ENCODE measurements at regions not wholly inside any gene's neighbourhood (a gene's known extent, or its start where the extent isn't known, plus 50 kb on each side); places are given as distances from the start of the nearest gene placed in this dataset.

GRCh38 chr21:34305605-34306604 is 57.9 kb upstream of the KCNE2 start:
- Histone ChIP-seq H3K4me1 (ENCODE audit: control insufficient read depth in 2 of 2, insufficient read depth in 2 of 2, low read length in 1 of 2) (peaks cover 4 to 6% of the 10 kb centered on the region in 2 donors), H3K4me3 (ENCODE audit: low read depth in 1 of 2, low read length in 2 of 2) (no peak overlapping the region), H3K36me3 (ENCODE audit: control insufficient read depth in 2 of 2, insufficient read depth in 2 of 2, low read length in 1 of 2) (no peaks in the 10 kb centered on the region), H3K27me3 (ENCODE audit: control insufficient read depth in 1 of 2, insufficient read depth in 2 of 2, low read length in 2 of 2) (no peaks in the 10 kb centered on the region), H3K9me3 (ENCODE audit: control insufficient read depth in 2 of 2, insufficient read depth in 1 of 2, low read depth in 1 of 2, low read length in 1 of 2) (peaks cover 0 to 2% of the 10 kb centered on the region in 2 donors), H3K27ac (ENCODE audit: low read depth in 2 of 2, low read length in 1 of 2) (no peak overlapping the region)
- 74 to 77% methylated on average over 14 of the region's 14 CpGs for WGBS, 2 donors

GRCh38 chr21:34307991-34308532 is 55.7 kb upstream of the KCNE2 start:
- no peaks in the 10 kb centered on the region for H3K27me3 ChIP-seq (ENCODE audit: control insufficient read depth in 1 of 2, insufficient read depth in 2 of 2, low read length in 2 of 2)
- H3K9me3 ChIP-seq (ENCODE audit: control insufficient read depth in 2 of 2, insufficient read depth in 1 of 2, low read depth in 1 of 2, low read length in 1 of 2), result no peaks in the 10 kb centered on the region
- peaks cover 4 to 6% of the 10 kb centered on the region in 2 donors for H3K4me1 ChIP-seq (ENCODE audit: control insufficient read depth in 2 of 2, insufficient read depth in 2 of 2, low read length in 1 of 2)
- peak overlapping the region; percentile 46 to 87 for H3K27ac ChIP-seq (ENCODE audit: low read depth in 2 of 2, low read length in 1 of 2)
- no peak overlapping the region for H3K4me3 ChIP-seq (ENCODE audit: low read depth in 1 of 2, low read length in 2 of 2)
- 69 to 72% methylated on average over 5 of the region's 5 CpGs for WGBS, 2 donors
- no peaks in the 10 kb centered on the region for H3K36me3 ChIP-seq (ENCODE audit: control insufficient read depth in 2 of 2, insufficient read depth in 2 of 2, low read length in 1 of 2)

GRCh38 chr21:34311561-34312330 is 52.1 kb upstream of the KCNE2 start:
- no peak overlapping the region for H3K4me3 ChIP-seq (ENCODE audit: low read depth in 1 of 2, low read length in 2 of 2)
- H3K9me3 ChIP-seq (ENCODE audit: control insufficient read depth in 2 of 2, insufficient read depth in 1 of 2, low read depth in 1 of 2, low read length in 1 of 2), result no peaks in the 10 kb centered on the region
- WGBS, 2 donors, result 86 to 87% methylated on average over 12 of the region's 12 CpGs
- H3K27me3 ChIP-seq (ENCODE audit: control insufficient read depth in 1 of 2, insufficient read depth in 2 of 2, low read length in 2 of 2), result no peaks in the 10 kb centered on the region
- H3K36me3 ChIP-seq (ENCODE audit: control insufficient read depth in 2 of 2, insufficient read depth in 2 of 2, low read length in 1 of 2), result no peaks in the 10 kb centered on the region
- H3K27ac ChIP-seq (ENCODE audit: low read depth in 2 of 2, low read length in 1 of 2), result no peak overlapping the region
- H3K4me1 ChIP-seq (ENCODE audit: control insufficient read depth in 2 of 2, insufficient read depth in 2 of 2, low read length in 1 of 2), result peaks cover 4 to 6% of the 10 kb centered on the region in 2 donors

DNA sequence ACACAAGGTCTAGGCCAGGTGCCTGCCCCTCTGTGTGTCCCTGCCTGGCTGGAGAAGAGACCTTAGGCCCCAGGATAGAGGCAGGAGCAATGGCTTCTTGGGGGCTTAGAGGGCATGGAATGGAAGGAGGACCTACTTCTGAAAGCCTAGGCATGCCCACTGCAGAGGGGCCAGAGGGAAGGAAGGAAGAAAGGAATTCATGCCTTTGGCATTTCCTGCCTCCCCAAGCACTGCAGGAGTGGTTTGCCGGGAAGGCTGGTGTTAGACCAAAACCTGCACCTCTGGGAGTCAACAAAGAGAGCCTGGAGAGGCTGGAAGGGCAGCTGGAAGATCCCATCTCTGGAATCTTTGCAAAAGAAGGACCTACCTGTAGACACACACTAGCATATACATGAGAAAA is 50.7 kb upstream of the KCNE2 start:
- no peak overlapping the region for H3K4me3 ChIP-seq (ENCODE audit: low read depth in 1 of 2, low read length in 2 of 2)
- no peaks in the 10 kb centered on the region for H3K36me3 ChIP-seq (ENCODE audit: control insufficient read depth in 2 of 2, insufficient read depth in 2 of 2, low read length in 1 of 2)
- no peaks in the 10 kb centered on the region for H3K27me3 ChIP-seq (ENCODE audit: control insufficient read depth in 1 of 2, insufficient read depth in 2 of 2, low read length in 2 of 2)
- no peaks in the 10 kb centered on the region for H3K9me3 ChIP-seq (ENCODE audit: control insufficient read depth in 2 of 2, insufficient read depth in 1 of 2, low read depth in 1 of 2, low read length in 1 of 2)
- no peak overlapping the region for H3K27ac ChIP-seq (ENCODE audit: low read depth in 2 of 2, low read length in 1 of 2)
- no peaks in the 10 kb centered on the region for H3K4me1 ChIP-seq (ENCODE audit: control insufficient read depth in 2 of 2, insufficient read depth in 2 of 2, low read length in 1 of 2)
- 53 to 60% methylated on average over 1 of the region's 1 CpG for WGBS, 2 donors
